Activated T-cell treated with anti-CD3 and anti-CD28 coated beads, Interleukin-2, amount 50 U/mL, for 72 hours (primary cell): ENCODE measurements at regions not wholly inside any gene's neighbourhood (a gene's known extent, or its start where the extent isn't known, plus 50 kb on each side); places are given as distances from the start of the nearest gene placed in this dataset.

Source experiments
- ATAC-seq, 2 donors: fragments of 150-1000 bp; cut with Tn5 transposase; replicated peaks in 1 of 2; 2 replicates each; pipeline ENCODE4 v1.10.0; 2021; ENCODE audit warnings: moderate library complexity in 2 of 2, mild to moderate bottlenecking in 1 of 2
- DNase-seq, 2 donors: peaks; one replicate each; pipeline ENCODE4 v3.0.0; 2021 to 2022; ENCODE audit warnings: mixed read lengths in 1 of 2
- H3K27ac Mint-ChIP-seq: one replicate; pipeline ENCODE4 v1.8.0; 2022; ENCODE audit warnings: mild to moderate bottlenecking, moderate library complexity, mixed read lengths
- H3K27me3 Mint-ChIP-seq: one replicate; pipeline ENCODE4 v1.8.0; 2022; ENCODE audit warnings: low read depth, mixed read lengths
- H3K36me3 Mint-ChIP-seq, 2 donors: one replicate each; pipeline ENCODE4 v1.8.0; 2022; ENCODE audit warnings: mixed read lengths in 2 of 2, mild to moderate bottlenecking in 1 of 2; ENCODE audit not compliant: insufficient read depth in 2 of 2
- H3K4me1 Mint-ChIP-seq: one replicate; pipeline ENCODE4 v1.8.0; 2022; ENCODE audit warnings: low read depth, mixed read lengths
- H3K4me3 Mint-ChIP-seq, 2 donors: one replicate each; pipeline ENCODE4 v1.8.0; 2022; ENCODE audit warnings: mild to moderate bottlenecking in 2 of 2, mixed read lengths in 2 of 2, moderate library complexity in 2 of 2
- H3K9me3 Mint-ChIP-seq, 2 donors: one replicate each; pipeline ENCODE4 v1.8.0; 2022; ENCODE audit warnings: mixed read lengths in 2 of 2

DNA sequence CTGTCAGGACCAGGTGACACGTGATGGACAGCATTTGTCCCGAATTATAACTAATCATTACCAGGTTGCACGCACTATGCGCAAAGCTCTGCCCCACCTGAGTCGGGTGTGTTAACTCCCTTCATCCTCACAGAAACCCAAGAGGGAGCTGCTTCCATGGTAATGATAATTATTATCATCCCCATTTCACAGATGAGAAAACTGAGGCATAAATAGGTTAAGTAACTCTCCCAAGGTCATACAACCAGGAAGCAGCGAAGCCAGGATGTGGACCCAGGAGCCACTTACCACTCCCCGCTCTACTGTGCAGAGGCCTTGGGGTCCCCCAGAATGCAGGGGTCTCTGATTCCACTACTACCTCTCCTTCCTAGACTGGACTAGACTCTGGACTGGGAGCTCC, 76.7 kb upstream of the TARDBP start:
- Mint-ChIP-seq H3K36me3 (peaks cover 2% of the 10 kb centered on the region in 2 donors), H3K9me3 (peaks cover 0 to 2% of the 10 kb centered on the region in 2 donors), H3K4me1 (peaks cover 42% of the 10 kb centered on the region), H3K27ac (no peak overlapping the region), H3K4me3 (no peak overlapping the region), H3K27me3 (peaks cover 60% of the 10 kb centered on the region)
- ATAC-seq: no peak
- no peak for DNase-seq

DNA sequence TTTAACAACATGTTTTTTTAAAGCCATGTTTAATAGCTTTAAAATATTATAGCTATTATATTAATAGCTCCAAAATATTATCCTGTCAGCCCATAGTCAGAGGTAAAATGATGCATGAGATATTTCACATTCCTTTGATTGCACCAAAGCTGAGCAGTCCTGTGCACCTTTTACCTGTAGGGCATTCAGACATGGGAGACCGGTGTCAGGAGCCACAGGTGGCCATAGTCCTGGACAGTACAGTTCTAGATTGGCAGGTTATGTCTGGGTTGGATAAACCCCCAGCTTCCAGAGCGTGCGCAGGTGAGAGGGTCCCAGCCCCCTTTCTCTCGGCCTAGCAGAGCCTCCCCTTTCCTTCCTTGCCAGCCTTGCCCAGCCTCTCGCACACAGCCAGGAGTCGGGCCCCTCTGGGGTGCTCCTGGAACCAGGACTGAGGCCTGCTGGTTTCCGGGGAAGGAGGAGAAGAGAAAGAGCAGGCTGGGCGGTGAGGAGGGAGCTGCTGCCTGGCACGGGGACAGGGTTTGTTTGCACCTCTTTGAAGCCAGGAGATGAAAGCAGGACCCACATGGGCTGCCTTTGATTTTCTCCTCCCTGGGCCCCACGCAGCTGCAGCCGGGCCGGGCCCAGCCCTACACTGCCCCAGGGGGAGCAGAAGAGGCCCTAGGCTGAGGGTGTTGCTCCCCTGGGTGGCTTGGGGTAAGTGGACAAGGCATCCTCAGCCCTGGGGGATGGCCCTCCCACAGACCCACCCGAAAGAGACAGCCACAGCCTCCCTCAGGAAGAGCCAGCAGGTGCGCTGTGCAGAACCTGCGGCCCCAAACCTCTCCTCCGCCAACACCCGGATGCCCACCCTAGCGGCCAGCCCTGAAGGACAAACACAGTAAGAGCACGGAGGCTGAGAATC, 75.2 kb upstream of the TARDBP start:
- Mint-ChIP-seq H3K4me3 (no peak overlapping the region), H3K27ac (no peak overlapping the region), H3K27me3 (peaks cover 71% of the 10 kb centered on the region), H3K9me3 (no peaks in the 10 kb centered on the region), H3K36me3 (no peaks in the 10 kb centered on the region), H3K4me1 (peaks cover 50% of the 10 kb centered on the region)
- no peak for ATAC-seq
- no peak for DNase-seq

DNA sequence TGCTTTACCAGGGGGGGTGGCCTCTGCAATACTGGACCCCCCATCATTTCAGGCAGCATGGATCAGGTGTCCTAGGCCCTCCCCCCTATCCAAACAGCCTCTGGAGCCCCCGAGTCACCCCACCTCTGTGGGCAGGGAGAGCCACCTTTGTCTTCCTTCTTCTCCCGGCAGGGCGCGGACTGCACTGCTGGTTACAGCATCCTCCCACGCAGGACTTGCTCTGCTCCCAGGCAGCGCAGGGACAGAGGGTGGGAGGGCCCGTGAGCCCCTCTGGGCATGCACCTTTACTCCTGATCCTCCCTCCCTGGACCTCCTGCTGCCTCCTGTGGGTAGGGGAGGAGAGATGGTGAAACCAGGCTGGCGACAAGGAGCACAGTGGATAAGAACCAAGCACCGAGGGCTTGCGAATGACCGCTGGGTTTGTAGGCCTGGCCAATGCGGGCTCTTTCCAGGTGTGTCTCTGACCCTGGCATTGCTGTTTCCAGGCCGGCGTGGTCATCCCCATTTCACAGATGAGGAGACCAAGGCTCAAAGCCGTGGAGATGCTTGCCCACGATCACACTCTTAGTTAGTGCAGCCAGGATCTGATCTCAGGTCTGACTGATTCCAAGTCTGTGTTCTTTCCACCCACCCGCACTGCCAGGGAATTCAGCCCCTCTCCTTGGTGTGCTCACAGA, 73.6 kb upstream of the TARDBP start:
- DNase-seq (no peak), ATAC-seq (no peak)
- H3K4me1 Mint-ChIP-seq: peaks cover 52% of the 10 kb centered on the region
- H3K27ac Mint-ChIP-seq: no peak overlapping the region
- no peaks in the 10 kb centered on the region for H3K36me3 Mint-ChIP-seq
- H3K9me3 Mint-ChIP-seq: no peaks in the 10 kb centered on the region
- H3K4me3 Mint-ChIP-seq: peak overlapping the region in 1 of 2 donors; percentile 73
- H3K27me3 Mint-ChIP-seq: peaks cover 83% of the 10 kb centered on the region

DNA sequence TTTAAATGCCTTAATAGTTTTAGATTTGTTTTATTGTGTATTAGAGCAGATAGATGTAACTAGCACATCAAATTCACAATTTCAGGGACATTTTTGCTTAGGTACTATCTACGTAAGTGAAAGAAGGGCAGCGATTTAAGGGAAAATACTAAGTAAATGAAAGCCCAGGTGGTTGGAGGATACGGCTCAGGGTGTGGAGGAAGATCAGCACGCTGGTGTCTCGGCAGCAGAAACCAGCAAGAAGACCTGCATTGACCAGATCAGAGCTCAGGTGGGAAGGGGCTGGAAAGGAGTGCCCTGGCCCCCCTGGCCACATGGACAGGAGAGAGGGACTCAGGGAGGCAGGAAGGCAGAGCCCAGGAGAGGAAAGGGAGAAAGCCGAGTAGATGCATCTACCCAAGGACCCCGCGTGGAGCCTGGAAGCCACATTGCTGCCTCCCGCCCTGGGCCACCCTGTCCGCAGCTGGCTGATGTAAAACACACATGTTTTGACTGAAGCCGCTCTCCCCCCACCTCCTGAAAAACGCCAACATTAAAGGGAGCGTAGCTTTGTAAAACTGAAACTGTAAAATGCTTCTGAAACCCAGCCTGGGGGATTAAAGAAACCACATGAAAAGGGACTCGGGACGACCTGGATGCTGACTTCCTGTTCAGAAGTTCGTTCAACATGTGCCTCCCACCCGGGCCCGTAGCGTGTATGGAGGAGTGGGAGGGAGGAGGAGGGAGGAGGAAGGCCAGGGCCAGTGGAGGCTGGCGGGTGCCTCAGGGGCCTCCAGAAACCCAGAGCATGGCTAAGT, 72.6 kb upstream of the TARDBP start:
- Mint-ChIP-seq H3K27me3 (peaks cover 83% of the 10 kb centered on the region), H3K36me3 (no peaks in the 10 kb centered on the region), H3K27ac (no peak overlapping the region), H3K9me3 (no peaks in the 10 kb centered on the region), H3K4me1 (peaks cover 58% of the 10 kb centered on the region), H3K4me3 (peak overlapping the region; percentile 59 to 73)
- ATAC-seq: peak; percentile 86
- peak; percentile 66 to 79 for DNase-seq

DNA sequence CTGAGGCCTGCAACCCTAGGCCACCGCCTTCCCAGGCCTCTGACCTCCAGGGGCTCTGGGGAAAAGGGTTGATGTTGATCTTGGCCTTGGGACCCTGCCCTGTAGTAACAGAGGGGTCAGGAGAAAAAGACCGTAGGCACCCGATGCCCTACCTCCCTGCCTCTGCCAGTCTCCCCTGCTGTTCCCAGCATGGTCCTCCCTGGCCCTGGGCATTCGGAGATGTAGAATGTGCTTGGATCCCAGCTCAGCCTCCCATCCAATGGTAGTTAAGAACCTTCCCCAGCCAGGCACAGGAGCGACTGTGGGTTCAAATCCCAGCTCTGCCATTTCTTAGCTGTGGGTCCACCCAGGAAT, 72.0 kb upstream of the TARDBP start:
- ATAC-seq: no peak
- H3K9me3 Mint-ChIP-seq: no peaks in the 10 kb centered on the region
- H3K4me3 Mint-ChIP-seq: peak overlapping the region; percentile 59 to 73
- H3K27me3 Mint-ChIP-seq: peaks cover 81% of the 10 kb centered on the region
- no peaks in the 10 kb centered on the region for H3K36me3 Mint-ChIP-seq
- DNase-seq: no peak
- H3K4me1 Mint-ChIP-seq: peaks cover 58% of the 10 kb centered on the region
- H3K27ac Mint-ChIP-seq: no peak overlapping the region

DNA sequence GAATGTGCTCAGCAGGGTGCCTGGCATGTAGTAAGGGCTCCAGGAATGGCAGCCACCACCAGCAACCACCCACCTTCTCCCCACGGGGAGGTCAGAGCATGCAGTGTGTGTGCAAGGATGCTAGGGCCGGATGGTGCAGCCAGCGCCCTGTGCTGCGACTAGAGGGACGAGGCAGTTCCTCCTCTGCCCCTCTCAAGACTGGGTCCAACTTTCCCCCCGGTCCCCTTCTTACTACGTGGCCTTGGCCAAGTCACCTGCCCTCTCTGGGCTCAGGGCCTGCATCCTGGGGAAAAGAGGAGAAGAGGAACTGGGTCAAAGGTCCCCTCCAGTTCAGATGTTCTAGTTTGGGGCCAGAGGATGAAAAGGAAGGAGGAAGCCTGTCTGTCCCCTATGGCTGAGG, 71.6 kb upstream of the TARDBP start:
- Mint-ChIP-seq H3K4me3 (peak overlapping the region; percentile 59 to 73), H3K27ac (no peak overlapping the region), H3K27me3 (peaks cover 81% of the 10 kb centered on the region), H3K4me1 (peaks cover 58% of the 10 kb centered on the region), H3K9me3 (no peaks in the 10 kb centered on the region), H3K36me3 (no peaks in the 10 kb centered on the region)
- DNase-seq: no peak
- no peak for ATAC-seq

DNA sequence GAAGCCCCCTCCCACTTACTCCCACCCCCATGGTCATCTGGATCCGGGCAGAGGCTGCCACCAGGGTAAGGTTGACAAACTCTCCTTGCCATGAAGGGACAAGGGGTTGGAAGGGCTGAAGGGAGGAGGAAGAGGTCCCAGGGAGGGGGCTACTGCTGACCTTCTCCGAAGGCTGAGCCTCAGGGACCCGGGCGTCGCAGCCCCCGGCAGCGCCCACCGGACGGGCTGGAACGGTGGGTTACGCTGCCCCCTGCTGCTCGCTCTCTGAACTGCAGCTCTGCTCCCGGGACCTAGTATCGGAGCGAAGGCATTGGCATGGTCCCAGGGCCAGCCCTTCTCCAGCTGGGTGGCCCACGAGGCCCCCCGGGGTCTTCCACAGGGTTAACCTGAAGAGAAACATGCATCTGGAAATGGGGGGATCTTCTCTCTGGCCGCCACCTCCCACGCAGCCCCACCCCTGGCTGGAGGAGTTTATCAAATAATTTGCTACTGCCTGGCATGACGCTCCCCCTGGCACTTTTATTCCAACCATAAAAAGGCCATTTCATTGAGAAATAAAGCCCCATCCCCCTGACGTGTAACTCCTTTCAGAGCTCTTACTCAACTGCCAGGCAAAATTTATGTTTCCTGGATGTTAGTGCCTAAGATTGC, 70.4 kb upstream of the TARDBP start:
- no peaks in the 10 kb centered on the region for H3K9me3 Mint-ChIP-seq
- no peak overlapping the region for H3K4me3 Mint-ChIP-seq
- peaks cover 57% of the 10 kb centered on the region for H3K4me1 Mint-ChIP-seq
- ATAC-seq: peak in 1 of 2 donors; percentile 23
- no peaks in the 10 kb centered on the region for H3K36me3 Mint-ChIP-seq
- peak; percentile 63 to 77 for DNase-seq
- peaks cover 77% of the 10 kb centered on the region for H3K27me3 Mint-ChIP-seq
- H3K27ac Mint-ChIP-seq: no peak overlapping the region

DNA sequence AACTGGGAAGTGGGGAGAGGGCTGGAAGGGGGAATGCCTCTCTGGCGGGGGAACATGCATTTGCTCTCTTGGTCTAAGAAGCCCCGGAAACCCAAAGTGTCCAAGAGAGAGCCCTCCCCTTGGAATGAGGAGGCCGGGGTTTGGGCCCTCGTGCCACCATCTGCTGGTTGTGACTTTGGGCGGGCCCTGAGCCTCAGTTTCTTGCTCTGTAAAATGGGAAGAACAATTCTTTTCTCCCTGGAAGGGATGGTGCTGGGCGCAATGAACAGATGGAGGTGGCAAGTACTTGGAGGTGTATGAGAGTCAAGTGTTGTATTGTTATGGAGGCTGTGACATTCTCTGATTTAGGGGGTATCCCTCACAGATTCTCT, 69.9 kb upstream of the TARDBP start:
- H3K27ac Mint-ChIP-seq: no peak overlapping the region
- H3K36me3 Mint-ChIP-seq: no peaks in the 10 kb centered on the region
- peaks cover 77% of the 10 kb centered on the region for H3K27me3 Mint-ChIP-seq
- no peak overlapping the region for H3K4me3 Mint-ChIP-seq
- ATAC-seq (no peak), DNase-seq (no peak)
- H3K9me3 Mint-ChIP-seq: no peaks in the 10 kb centered on the region
- peaks cover 52% of the 10 kb centered on the region for H3K4me1 Mint-ChIP-seq

DNA sequence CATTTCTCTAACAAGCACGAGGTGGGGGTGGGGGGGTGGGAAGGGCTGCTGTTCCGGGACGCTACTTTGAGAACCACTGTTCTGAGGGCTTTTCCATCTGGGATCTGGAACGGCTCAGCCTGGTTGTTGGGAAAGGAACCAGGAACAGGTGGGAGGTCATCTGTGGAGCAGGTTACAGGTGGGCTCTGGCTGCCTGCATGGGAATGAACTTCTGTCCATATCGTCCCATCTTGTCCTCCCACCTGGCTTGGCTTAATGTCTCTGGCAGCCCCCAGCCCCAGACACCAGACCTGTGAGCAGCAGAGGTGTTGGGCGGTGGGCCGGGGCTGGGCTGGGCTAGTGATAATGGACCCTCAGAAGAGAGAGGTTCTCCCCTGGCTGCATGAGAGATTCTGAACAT, 69.4 kb upstream of the TARDBP start:
- Mint-ChIP-seq H3K36me3 (no peaks in the 10 kb centered on the region), H3K4me3 (no peak overlapping the region), H3K4me1 (peaks cover 49% of the 10 kb centered on the region), H3K9me3 (no peaks in the 10 kb centered on the region), H3K27me3 (peaks cover 75% of the 10 kb centered on the region), H3K27ac (no peak overlapping the region)
- DNase-seq: no peak
- no peak for ATAC-seq

DNA sequence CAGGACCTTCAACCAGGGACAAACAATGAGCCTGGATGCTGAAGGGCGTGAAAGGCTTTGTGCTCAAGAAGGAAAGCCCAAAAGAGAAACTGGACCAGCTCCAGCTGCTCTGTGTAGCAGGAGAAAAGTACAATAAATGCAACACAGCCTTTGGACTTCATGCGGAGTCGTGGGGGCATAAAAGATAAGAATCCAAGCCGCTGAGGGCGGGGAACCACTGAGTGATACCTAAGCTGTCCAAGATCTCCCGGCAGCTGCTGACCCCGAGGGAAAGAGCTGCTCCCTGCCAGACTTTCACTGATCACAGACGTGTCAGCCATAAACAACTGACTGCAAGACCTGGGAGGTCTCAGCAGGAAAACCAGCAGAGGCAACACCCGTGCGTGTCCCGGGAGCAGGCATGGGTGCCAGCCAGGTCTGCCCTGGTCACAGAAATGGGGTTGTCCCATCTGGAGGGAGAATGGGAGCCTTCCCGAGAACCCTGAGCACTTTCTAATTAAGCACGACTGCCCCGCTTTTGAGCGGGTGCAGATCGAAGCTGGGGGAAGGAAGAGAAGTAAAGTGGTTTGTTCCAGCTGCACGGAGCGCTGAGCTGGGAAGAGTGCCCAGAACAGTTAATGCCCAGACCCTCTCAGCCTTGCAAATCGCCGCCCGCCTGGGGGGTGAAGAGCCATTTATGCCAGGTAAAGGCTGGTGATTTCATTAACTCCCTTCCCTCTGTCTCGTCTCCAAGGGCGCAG, 68.3 kb upstream of the TARDBP start:
- DNase-seq: no peak
- H3K27me3 Mint-ChIP-seq: peaks cover 64% of the 10 kb centered on the region
- no peaks in the 10 kb centered on the region for H3K9me3 Mint-ChIP-seq
- no peak for ATAC-seq
- no peaks in the 10 kb centered on the region for H3K36me3 Mint-ChIP-seq
- peaks cover 39% of the 10 kb centered on the region for H3K4me1 Mint-ChIP-seq
- no peak overlapping the region for H3K27ac Mint-ChIP-seq
- peak overlapping the region; percentile 8 to 59 for H3K4me3 Mint-ChIP-seq

DNA sequence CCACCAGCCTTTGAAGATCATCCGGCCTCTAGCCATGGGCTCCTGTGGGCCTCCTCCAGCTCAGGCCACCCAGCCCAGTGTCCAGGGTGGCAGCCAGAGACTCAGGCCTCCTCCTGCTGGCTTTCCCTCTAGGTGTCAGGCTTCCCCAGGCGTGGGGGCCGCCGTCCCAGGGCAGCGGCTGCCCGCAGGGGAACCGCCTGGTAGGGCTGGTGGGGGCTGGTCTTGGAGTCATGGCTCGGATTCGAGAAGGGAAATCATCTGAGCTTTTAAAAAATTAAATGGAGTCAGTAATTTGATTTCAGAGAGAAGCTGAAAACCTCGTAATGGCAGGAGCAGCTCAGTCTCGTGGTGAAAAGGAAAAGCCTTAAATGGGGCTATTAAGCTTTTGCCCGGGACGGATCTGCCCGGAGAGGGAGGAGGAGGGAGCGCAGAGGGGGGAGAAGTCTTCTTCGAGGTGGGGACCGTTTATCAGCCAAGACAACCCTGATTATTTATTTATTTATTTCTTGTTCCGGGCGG, 66.4 kb upstream of the TARDBP start:
- no peaks in the 10 kb centered on the region for H3K36me3 Mint-ChIP-seq

DNA sequence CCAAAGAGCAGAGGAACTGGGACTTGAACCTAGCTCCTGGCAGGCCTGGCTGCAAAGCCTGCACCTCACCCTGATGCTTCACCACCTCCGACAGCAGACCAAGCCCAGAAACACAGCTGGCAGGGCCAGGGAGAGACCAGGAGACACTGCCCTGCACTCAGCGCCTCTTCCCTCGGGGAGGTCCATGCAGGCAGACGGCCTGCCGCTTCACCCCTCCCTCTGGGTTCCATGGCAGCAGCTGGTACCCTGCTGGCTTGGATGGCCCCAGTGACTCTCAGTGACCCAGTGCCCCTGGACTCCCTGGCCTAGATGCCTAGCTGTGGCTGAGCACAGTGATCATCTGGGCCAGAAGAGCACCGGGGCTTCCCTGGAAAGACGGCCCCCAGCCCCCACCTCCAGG, 65.3 kb upstream of the TARDBP start:
- Mint-ChIP-seq H3K4me3 (no peak overlapping the region), H3K27me3 (peaks cover 52% of the 10 kb centered on the region)
- no peak for ATAC-seq

More for the DNA sequence above, 66.4 kb upstream of the TARDBP start:
- H3K27me3 Mint-ChIP-seq: peaks cover 54% of the 10 kb centered on the region
- H3K4me3 Mint-ChIP-seq: no peak overlapping the region
- no peaks in the 10 kb centered on the region for H3K9me3 Mint-ChIP-seq
- no peak overlapping the region for H3K27ac Mint-ChIP-seq
- peaks cover 20% of the 10 kb centered on the region for H3K4me1 Mint-ChIP-seq
- ATAC-seq (no peak), DNase-seq (no peak)

More for the DNA sequence above, 65.3 kb upstream of the TARDBP start:
- Mint-ChIP-seq H3K36me3 (no peaks in the 10 kb centered on the region), H3K9me3 (no peaks in the 10 kb centered on the region), H3K4me1 (peaks cover 9% of the 10 kb centered on the region), H3K27ac (no peak overlapping the region)
- DNase-seq: no peak
